Fibroblast of lung (primary cell): ENCODE measurements at regions not wholly inside any gene's neighbourhood (a gene's known extent, or its start where the extent isn't known, plus 50 kb on each side); places are given as distances from the start of the nearest gene placed in this dataset.
"Not testable (repeated sequence)": the region's sequence is repeated elsewhere in the genome, so short reads cannot be mapped to it uniquely, and the experiment has no call there.

ENCODE experiments used
- DNase-seq, 2 donors: peaks; one replicate each; pipeline versions ENCODE4 v3.0.0 to v3.0.0-alpha.2; 2010; ENCODE audit warnings: low read depth in 2 of 2
- H2AFZ ChIP-seq: 2 replicates; pipeline ENCODE4 v1.5.1; 2012; ENCODE audit warnings: low read length, control low read depth, inconsistent platforms
- H3K27ac ChIP-seq: 2 replicates; pipeline ENCODE4 v1.5.1; 2011; ENCODE audit warnings: low read length, control low read depth; ENCODE audit not compliant: insufficient read depth
- H3K27me3 ChIP-seq: 2 replicates; pipeline ENCODE4 v1.5.1; 2011; ENCODE audit warnings: mild to moderate bottlenecking, low read length; ENCODE audit not compliant: control insufficient read depth, insufficient read depth
- H3K36me3 ChIP-seq: 2 replicates; pipeline ENCODE4 v1.5.1; 2011; ENCODE audit warnings: low read length; ENCODE audit not compliant: control insufficient read depth, insufficient read depth
- H3K4me1 ChIP-seq: 2 replicates; pipeline ENCODE4 v1.5.1; 2011; ENCODE audit warnings: low read length; ENCODE audit not compliant: control insufficient read depth, insufficient read depth; ENCODE audit errors: extremely low read depth
- H3K4me2 ChIP-seq: 2 replicates; pipeline ENCODE4 v1.5.1; 2011; ENCODE audit warnings: low read length, control low read depth; ENCODE audit not compliant: insufficient read depth; ENCODE audit errors: extremely low read depth
- H3K4me3 ChIP-seq, 4 experiments: fragments of 200-600 bp in 1 of 4; sonication (generic) in 1 of 4; replicated peaks in 1 of 4; 2 replicates each; pipeline ENCODE4 v1.5.1; 2011 to 2016; ENCODE audit warnings: low read length in 4 of 4, low read depth in 3 of 4, mild to moderate bottlenecking in 3 of 4, control low read depth in 2 of 4, inconsistent platforms in 1 of 4, mixed read lengths in 1 of 4; ENCODE audit not compliant: insufficient read depth in 1 of 4; ENCODE audit errors: control extremely low read depth in 1 of 4
- H3K79me2 ChIP-seq: 2 replicates; pipeline ENCODE4 v1.5.1; 2012; ENCODE audit warnings: mild to moderate bottlenecking, low read length, inconsistent platforms; ENCODE audit not compliant: control insufficient read depth, insufficient read depth
- H3K9ac ChIP-seq: 2 replicates; pipeline ENCODE4 v1.5.1; 2011; ENCODE audit warnings: mild to moderate bottlenecking, low read length, control low read depth; ENCODE audit not compliant: insufficient read depth
- H3K9me3 ChIP-seq: 2 replicates; pipeline ENCODE4 v1.5.1; 2012; ENCODE audit warnings: low read depth, low read length; ENCODE audit not compliant: control insufficient read depth, insufficient read depth
- H4K20me1 ChIP-seq: 2 replicates; pipeline ENCODE4 v1.5.1; 2011; ENCODE audit warnings: low read length; ENCODE audit not compliant: control insufficient read depth, insufficient read depth; ENCODE audit errors: extremely low read depth
- CTCF ChIP-seq, 2 donors: IDR thresholded peaks in 1 of 2; conservative IDR thresholded peaks in 1 of 2; 1 replicate in 1 of 2; 2 replicates in 1 of 2; pipeline ENCODE4 v1.5.1; 2011 to 2012; ENCODE audit warnings: low read length in 2 of 2, control low read depth in 1 of 2, inconsistent platforms in 1 of 2, low read depth in 1 of 2, mild to moderate bottlenecking in 1 of 2
- EZH2 ChIP-seq: IDR thresholded peaks from 2 replicates; pipeline ENCODE4 v1.5.1; 2012; ENCODE audit warnings: low read length, control low read depth, mild to moderate bottlenecking; ENCODE audit errors: missing control alignments

- H3K36me3 ChIP-seq, result no peaks in the 10 kb centered on the region
- no peaks in the 10 kb centered on the region for H3K9me3 ChIP-seq
- H3K9ac ChIP-seq, result no peak overlapping the region
- H3K27ac ChIP-seq, result peak overlapping the region; percentile 6
- no peak overlapping the region for H2AFZ ChIP-seq
- peak overlapping the region; percentile 32 for H3K4me2 ChIP-seq
- H3K4me3 ChIP-seq, result no peak overlapping the region
- no peaks in the 10 kb centered on the region for H3K27me3 ChIP-seq
- peak; percentile 58 to 94 for DNase-seq
- no peaks in the 10 kb centered on the region for H3K79me2 ChIP-seq
- H3K4me1 ChIP-seq, result peaks cover 28% of the 10 kb centered on the region
- TF ChIP-seq CTCF (conservative IDR thresholded peaks at IDR 0.05 in 1 of 2, IDR thresholded peaks at IDR 0.05 in 1 of 2; ENCODE audit: low read depth in 1 of 2, low read length in 2 of 2), result no peak
- no peak for TF ChIP-seq EZH2
- H4K20me1 ChIP-seq, result no peaks in the 10 kb centered on the region
Observed at GRCh38 chr11:130677486-130678153, 229.2 kb downstream of the ADAMTS15 start.

DNA sequence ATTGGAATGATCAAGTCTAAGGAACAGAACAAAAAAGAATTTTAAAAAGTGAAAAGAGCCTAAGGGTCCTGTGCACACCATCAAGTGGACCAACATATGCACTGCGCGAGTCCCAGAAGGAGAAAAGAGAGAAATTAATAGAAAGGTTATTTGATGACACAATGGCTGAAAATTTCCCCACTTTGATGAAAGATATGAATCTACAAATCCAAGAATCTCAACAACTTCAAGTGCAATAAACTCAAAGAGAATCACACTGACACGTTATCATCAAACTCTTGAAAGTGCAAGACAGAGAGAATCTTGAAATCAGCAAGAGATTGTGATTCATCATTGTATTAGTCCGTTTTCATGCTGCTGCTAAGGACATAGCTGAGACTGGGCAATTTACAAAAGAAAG is 230.8 kb downstream of the ADAMTS15 start:
- Histone ChIP-seq H3K27me3 (no peaks in the 10 kb centered on the region), H3K36me3 (no peaks in the 10 kb centered on the region), H3K79me2 (no peaks in the 10 kb centered on the region), H3K4me3 (no peak overlapping the region), H3K27ac (no peak overlapping the region), H3K9ac (no peak overlapping the region), H3K4me2 (no peak overlapping the region), H3K4me1 (peaks cover 25% of the 10 kb centered on the region), H2AFZ (no peak overlapping the region), H4K20me1 (no peaks in the 10 kb centered on the region), H3K9me3 (no peaks in the 10 kb centered on the region)
- DNase-seq, result no peak
- TF ChIP-seq CTCF (conservative IDR thresholded peaks at IDR 0.05 in 1 of 2, IDR thresholded peaks at IDR 0.05 in 1 of 2; ENCODE audit: low read depth in 1 of 2, low read length in 2 of 2) (no peak), EZH2 (no peak)

DNA sequence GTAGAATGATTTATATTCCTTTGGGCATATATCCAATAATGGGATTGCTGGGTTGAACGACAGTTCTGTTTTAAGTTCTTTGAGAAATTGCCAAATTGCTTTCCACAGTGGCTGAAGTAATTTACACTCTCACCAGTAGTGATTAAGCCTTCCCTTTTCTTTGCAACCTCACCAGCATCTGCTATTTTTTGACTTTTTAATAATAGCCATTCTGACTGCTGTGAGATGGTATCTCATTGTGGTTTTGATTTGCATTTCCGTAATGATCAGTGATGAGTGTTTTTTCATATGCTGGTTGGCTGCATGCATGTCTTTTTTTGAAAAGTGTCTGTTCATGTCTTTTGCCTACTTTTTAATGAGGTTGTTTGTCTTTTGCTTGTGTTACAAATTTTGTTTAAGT is 233.8 kb downstream of the SNX19 start:
- H3K79me2 ChIP-seq, H3K4me2 ChIP-seq, H4K20me1 ChIP-seq, H3K4me1 ChIP-seq, H3K4me3 ChIP-seq, H3K27ac ChIP-seq, H3K36me3 ChIP-seq, H3K9ac ChIP-seq, H3K9me3 ChIP-seq, H3K27me3 ChIP-seq, H2AFZ ChIP-seq: not testable (repeated sequence)
- peak in 1 of 2 donors; percentile 21 for DNase-seq
